Fibroblast of upper back skin (primary cell): ENCODE measurements at regions not wholly inside any gene's neighbourhood (a gene's known extent, or its start where the extent isn't known, plus 50 kb on each side); places are given as distances from the start of the nearest gene placed in this dataset.

Experiments used
- DNase-seq: peaks from one replicate; pipeline ENCODE4 v3.0.0-alpha.2; 2013

- DNase-seq, result no peak
These were observed 75.6 kb upstream of the CERS6 start for GRCh38 chr2:168380500-168380899.

DNA sequence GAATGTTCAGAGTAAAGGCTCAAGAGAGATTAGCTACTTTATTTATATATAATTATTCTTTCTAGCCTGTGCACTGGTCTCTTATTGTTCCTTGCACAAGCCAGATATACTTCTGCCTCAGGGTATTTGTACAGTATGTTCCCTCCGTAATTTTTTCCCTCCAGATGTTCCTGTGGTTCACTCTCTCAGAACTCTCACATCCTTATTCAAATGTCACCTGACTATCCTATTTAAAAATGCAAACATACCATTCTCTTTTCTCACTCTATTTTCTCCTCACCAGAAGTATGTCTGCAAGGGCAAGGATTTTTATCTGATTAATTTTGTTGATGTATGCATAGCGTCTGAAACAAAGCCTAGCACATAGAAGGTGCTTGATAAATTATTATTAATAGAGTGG lies 64.0 kb upstream of the CERS6 start:
- DNase-seq, result no peak

- no peak for DNase-seq
These were observed 63.3 kb upstream of the CERS6 start for GRCh38 chr2:168392797-168393196.

DNA sequence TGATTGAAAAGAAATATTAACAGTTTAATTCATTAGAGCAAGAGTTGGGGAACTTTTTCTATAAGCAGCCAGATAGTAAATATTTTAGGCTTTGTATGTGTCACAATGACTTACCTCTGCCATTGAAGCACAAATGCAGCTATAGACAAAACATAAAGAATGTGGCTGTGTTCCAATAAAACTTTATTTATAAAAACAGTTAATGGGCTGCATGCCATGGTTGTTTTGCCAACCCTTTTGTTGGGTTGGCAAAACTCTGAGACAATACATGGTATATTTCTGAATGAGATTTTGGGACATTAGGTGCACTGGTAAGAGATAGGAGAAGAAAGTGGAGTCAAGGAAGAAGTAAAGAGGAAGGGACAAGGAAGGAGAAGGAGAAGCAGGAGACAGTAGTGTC lies 61.8 kb upstream of the CERS6 start:
- DNase-seq, result no peak

DNA sequence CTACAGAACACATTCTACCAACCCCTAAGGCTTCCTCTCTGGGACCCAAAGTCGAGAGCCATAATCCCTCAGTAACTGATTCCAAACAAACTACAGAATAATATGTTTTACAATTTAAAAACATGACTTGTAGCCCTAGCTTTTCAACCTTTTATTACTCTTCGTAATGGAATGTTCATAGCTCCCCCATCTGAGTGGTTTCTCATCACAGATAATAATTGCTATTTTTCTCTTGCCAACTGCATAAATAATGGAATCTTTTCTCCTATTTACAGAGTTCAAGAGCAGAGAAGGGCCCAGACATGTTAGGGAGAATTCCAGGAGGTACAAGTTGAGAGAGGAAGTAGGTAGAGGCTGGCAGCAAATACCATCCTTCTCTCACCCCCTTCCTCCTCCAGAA lies 59.9 kb upstream of the CERS6 start:
- DNase-seq, result peak; percentile 4

DNA sequence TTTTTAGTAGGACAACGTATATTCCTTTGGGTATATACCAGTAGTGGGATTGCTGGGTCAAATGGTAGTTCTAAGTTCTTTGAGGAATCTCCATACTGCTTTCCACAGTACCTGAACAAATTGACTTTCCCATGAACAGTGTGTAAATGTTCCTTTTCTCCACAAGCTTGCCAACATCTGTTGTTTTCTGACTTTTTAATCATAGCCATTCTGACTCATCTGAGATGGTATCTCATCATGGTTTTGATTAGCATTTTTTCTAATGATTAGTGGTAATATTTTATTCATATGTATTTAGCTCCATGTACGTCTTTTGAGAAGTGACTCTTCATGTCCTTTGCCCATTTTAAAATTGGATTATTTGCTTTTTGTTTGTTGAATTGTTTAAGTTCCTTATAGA lies 58.4 kb upstream of the CERS6 start:
- no peak for DNase-seq

- no peak for DNase-seq
These were observed 55.0 kb upstream of the CERS6 start for GRCh38 chr2:168401048-168401556.

- DNase-seq, result no peak
These were observed 54.3 kb upstream of the CERS6 start for GRCh38 chr2:168401771-168402170.

- DNase-seq, result no peak
These were observed 53.5 kb upstream of the CERS6 start for GRCh38 chr2:168402531-168402930.

DNA sequence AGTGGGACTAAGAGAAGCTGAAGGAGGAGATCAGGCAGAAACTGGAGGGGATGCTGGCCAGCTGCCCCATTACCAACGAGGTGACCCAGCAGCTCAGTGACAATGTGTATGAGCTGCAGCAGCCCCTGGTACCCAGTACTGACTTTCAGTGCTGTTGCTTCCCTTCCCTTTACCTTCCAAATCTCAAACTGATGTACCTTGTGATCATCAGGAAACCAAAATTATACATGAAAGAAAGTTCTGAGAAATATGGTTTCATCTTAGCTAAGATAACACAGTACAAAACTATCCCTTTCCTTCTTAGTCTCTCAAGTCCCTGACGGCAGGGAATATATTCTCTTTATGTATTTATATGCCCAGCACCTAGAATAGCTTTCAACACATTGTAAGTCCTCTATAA lies 52.3 kb upstream of the CERS6 start:
- DNase-seq, result no peak

- no peak for DNase-seq
These were observed 51.3 kb upstream of the CERS6 start for GRCh38 chr2:168404764-168405163.
